ENCODE measurements at regions not wholly inside any gene's neighbourhood (a gene's known extent, or its start where the extent isn't known, plus 50 kb on each side); places are given as distances from the start of the nearest gene placed in this dataset.

DNA sequence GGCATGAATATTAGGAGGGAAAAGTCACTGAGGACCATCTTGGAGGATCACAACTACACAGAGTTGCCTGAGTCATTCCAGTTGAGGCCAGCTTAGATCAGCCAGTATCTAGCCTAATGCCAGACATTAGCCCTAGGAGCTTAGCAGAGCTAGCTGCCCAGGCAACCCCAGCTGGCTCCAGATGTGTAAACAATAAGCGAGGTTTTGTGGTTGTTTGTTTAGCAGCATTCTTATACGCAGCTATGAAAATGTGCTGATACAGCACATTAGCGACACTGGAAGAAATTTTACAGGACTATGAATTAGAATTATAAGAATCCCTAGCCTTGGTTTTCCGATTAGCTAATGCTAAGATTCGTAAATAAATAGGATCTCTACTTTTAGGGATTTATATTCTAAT is 59.3 kb downstream of the BTBD3 start:
- no peak overlapping the region for H3K4me3 ChIP-seq (ENCODE audit: low read depth, low read length)
- TF ChIP-seq, protein P1, sequence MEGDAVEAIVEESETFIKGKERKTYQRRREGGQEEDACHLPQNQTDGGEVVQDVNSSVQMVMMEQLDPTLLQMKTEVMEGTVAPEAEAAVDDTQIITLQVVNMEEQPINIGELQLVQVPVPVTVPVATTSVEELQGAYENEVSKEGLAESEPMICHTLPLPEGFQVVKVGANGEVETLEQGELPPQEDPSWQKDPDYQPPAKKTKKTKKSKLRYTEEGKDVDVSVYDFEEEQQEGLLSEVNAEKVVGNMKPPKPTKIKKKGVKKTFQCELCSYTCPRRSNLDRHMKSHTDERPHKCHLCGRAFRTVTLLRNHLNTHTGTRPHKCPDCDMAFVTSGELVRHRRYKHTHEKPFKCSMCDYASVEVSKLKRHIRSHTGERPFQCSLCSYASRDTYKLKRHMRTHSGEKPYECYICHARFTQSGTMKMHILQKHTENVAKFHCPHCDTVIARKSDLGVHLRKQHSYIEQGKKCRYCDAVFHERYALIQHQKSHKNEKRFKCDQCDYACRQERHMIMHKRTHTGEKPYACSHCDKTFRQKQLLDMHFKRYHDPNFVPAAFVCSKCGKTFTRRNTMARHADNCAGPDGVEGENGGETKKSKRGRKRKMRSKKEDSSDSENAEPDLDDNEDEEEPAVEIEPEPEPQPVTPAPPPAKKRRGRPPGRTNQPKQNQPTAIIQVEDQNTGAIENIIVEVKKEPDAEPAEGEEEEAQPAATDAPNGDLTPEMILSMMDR (IDR thresholded peaks at IDR 0.05; ENCODE audit: low read depth, low read length): no peak

DNA sequence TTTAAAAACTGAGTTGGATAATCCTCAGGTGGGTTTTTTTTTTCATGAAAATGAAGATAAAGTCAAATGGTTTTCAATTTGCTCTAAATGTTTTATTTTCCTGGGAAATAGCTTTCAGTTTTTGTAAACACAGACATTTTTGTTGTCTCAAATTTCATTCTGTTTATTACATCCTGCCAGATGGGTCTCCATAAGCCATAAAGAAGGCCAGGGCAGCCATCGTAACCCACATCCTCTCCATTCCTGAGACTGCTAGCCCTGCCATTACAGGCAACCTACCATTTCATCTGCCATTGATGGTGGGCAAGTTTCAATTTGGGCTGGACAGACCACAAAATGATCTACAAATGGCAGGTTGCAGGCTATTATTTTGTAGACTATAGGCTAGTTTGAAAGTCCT is 60.8 kb downstream of the BTBD3 start:
- TF ChIP-seq, protein P1 (IDR thresholded peaks at IDR 0.05; ENCODE audit: low read depth, low read length): no peak
- H3K4me3 ChIP-seq (ENCODE audit: low read depth, low read length): no peak overlapping the region

DNA sequence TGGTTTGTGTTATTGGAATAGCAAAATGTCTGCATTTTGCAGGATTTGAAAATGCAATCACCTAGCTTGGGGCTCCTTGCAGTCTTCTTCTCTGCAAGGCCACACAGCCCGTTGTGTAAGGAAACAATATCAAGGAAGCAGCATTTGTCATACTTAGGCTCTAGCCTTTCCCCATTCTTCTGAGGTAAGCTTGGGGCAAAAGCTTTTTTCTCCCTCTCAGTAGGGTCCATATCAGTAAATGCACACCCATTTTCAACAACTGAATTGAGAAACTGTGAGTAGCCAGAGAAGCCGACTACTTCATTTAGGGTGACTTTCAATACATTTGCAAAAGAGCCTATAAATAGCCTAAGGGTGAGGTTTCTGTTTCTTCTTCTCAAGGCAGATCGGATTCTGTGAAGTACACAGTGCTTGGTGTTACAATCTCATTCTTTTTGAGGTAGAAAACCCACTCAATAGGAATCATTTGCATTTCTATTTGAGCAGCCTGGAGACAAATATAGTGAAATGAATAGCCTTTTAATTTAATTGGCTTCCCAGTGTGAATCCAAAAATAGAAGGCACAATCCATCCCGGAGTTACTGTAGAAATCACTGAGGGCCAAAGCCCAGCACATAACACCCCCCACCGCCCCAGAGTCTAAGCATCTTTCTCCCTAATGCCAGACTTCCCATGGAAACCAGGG is 61.8 kb downstream of the BTBD3 start:
- H3K4me3 ChIP-seq (ENCODE audit: low read depth, low read length): no peak overlapping the region
- TF ChIP-seq, protein P1 (IDR thresholded peaks at IDR 0.05; ENCODE audit: low read depth, low read length): no peak

DNA sequence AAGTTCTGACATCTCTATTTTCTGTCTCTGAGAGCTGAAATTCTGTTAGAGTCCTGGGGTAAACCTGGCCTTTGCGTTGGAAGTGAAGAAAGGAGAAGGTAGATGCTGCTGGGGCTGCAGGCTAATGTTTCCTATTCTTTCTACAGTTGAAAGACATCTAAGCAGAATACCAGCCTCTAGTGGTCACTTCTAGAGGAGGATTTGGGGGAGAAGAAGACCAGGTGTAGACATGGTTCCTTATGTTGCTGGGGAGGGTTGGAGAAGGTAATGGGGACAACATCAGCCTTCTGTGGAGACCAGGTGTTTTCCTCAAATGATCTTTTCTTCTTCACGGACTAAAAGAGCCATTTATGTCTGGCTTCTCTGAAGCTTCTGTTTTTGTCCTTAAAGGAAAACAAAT is 62.6 kb downstream of the BTBD3 start:
- TF ChIP-seq, protein P1 (IDR thresholded peaks at IDR 0.05; ENCODE audit: low read depth, low read length): no peak
- no peak overlapping the region for H3K4me3 ChIP-seq (ENCODE audit: low read depth, low read length)

DNA sequence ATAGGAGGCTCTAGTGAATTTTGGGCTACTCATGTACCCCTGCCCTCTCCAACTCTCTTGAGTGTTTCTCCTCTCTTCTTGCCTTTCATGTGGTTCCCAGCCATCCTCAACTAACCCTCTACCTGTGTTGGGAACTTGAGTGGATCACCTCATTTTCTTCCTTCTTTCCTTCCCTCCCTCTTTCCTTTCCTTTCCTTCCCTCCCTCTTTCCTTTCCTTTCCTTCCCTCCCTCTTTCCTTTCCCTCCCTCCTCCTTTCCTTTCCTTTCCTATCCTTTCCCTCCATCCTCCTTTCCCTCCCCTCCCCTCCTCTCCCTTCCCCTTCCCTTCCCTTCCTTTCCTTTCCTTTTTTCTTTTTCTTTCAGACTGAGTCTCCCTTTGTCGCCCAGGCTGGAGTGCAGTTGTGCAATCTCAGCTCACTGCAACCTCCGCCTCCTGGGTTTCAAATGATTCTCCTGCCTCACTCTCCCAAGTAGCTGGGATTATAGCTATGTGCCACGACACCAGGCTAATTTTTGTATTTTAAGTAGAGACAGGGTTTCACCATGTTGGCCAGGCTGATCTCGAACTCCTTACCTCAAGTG is 63.8 kb downstream of the BTBD3 start:
- TF ChIP-seq, protein P1 (IDR thresholded peaks at IDR 0.05; ENCODE audit: low read depth, low read length): no peak
- no peak overlapping the region for H3K4me3 ChIP-seq (ENCODE audit: low read depth, low read length)

DNA sequence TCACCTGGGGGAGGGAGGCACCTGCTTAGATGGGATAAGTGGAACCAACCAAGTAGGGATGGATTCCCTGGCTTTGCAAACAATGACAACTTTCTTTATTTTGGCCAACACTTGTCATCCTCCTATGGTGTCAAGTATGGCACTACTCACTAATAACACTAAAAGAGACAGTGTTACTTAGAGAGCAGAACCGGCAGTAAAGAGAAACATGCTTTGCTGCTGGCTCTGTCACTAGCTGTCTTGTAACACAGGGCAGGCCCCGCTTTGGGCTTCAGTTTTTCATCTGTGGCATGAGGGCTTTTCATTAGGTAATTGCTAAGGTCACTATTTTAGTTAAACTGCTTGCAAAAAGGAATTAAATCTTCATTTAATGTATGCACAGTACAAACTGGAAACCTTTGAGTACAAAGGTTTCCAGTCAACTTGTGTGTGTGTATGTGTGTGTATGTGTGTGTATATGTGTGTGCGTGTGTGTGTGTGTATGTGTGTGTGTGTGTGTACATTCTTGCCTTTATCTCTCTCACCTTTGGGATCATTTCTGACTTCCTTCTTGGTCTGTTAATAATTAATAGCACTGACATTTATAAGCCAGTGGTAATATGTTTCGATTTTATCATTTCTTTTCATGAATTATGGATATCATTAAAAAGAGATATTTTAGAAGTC is 64.7 kb downstream of the BTBD3 start:
- no peak overlapping the region for H3K4me3 ChIP-seq (ENCODE audit: low read depth, low read length)
- TF ChIP-seq, protein P1 (IDR thresholded peaks at IDR 0.05; ENCODE audit: low read depth, low read length): no peak

DNA sequence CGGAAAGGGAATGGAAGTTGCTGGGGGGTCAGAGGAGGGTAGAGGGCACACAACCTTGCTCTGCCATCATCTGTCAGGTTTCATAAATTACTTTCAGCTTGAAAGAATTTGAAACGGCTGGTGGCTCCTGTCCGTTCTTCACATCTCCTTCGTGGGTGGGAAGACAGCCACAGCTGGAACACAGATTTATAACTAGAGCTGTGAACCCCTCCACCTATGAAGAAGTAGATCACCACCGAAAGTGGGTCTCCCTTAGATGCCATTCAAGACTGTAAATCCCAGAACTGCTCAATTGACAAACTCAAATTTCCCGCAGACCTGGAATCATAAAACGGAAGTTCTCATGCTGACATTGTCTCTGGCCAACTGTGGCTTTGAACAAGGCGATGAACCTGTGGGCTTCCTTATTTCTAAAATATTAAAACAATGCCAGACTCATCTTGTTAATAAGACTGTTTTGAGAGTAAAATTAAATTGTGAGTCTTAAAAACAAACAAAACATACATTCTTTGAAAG is 65.3 kb downstream of the BTBD3 start:
- TF ChIP-seq, protein P1 (IDR thresholded peaks at IDR 0.05; ENCODE audit: low read depth, low read length): no peak
- H3K4me3 ChIP-seq (ENCODE audit: low read depth, low read length): no peak overlapping the region
